BLaER1 treated with 17β-estradiol and CSF1 and Interleukin-3, amounts not matched to agents 10 nM and 100 nM (cell line): ENCODE measurements at regions not wholly inside any gene's neighbourhood (a gene's known extent, or its start where the extent isn't known, plus 50 kb on each side); places are given as distances from the start of the nearest gene placed in this dataset.
"Not testable (repeated sequence)": the region's sequence is repeated elsewhere in the genome, so short reads cannot be mapped to it uniquely, and the experiment has no call there.

Source experiments
- H3K27ac ChIP-seq, 11 experiments: shearing (Covaris generic); formaldehyde crosslinking; 2 replicates each; pipeline ENCODE4 v1.8.1; 2022
- H3K27me3 ChIP-seq, 11 experiments: shearing (Covaris generic); formaldehyde crosslinking; 2 replicates each; pipeline ENCODE4 v1.8.1; 2022
- H3K36me3 ChIP-seq, 11 experiments: shearing (Covaris generic); formaldehyde crosslinking; 2 replicates each; pipeline ENCODE4 v1.8.1; 2022
- H3K4me1 ChIP-seq, 10 experiments: shearing (Covaris generic); formaldehyde crosslinking; 2 replicates each; pipeline ENCODE4 v1.8.1; 2022
- H3K4me2 ChIP-seq, 11 experiments: shearing (Covaris generic); formaldehyde crosslinking; 2 replicates each; pipeline ENCODE4 v1.8.1; 2022
- H3K4me3 ChIP-seq, 10 experiments: shearing (Covaris generic); formaldehyde crosslinking; 2 replicates each; pipeline ENCODE4 v1.8.1; 2022
- H3K9ac ChIP-seq, 11 experiments: shearing (Covaris generic); formaldehyde crosslinking; 2 replicates each; pipeline ENCODE4 v1.8.1; 2022
- H3K9me3 ChIP-seq, 11 experiments: shearing (Covaris generic); formaldehyde crosslinking; replicated peaks in 1 of 11; 2 replicates each; pipeline ENCODE4 v1.8.1; 2022
- H4K20me1 ChIP-seq, 11 experiments: shearing (Covaris generic); formaldehyde crosslinking; 2 replicates each; pipeline ENCODE4 v1.8.1; 2022
- Cebpa-rat ChIP-seq, 11 experiments: shearing (Covaris generic); IDR thresholded peaks; 2 replicates each; pipeline ENCODE4 v1.8.1; 2022

GRCh38 chrX:13380211-13380610 lies 60.4 kb upstream of the ATXN3L start:
- no peak for TF ChIP-seq Cebpa-rat (IDR thresholded peaks at IDR 0.05)
- Histone ChIP-seq H3K4me3 (no peak overlapping the region), H3K36me3 (no peaks in the 10 kb centered on the region), H3K27ac (no peak overlapping the region), H3K4me2 (no peak overlapping the region), H3K4me1 (peaks cover 10 to 32% (median 23%) of the 10 kb centered on the region in 10 experiments), H3K9ac (no peak overlapping the region), H3K27me3 (peaks cover 36 to 96% (median 79%) of the 10 kb centered on the region in 11 experiments), H3K9me3 (0 out of 22 replicates have a peak, but pooled peaks cover 0 to 4% (median 0%) of the 10 kb centered on the region in 11 experiments), H4K20me1 (peaks cover 0 to 2% (median 0%) of the 10 kb centered on the region in 11 experiments; a peak in 1 of 22 replicates)

- not testable (repeated sequence) for H3K4me2 ChIP-seq, H3K36me3 ChIP-seq, H3K9ac ChIP-seq, H4K20me1 ChIP-seq, H3K4me3 ChIP-seq, H3K27ac ChIP-seq, H3K9me3 ChIP-seq
- peaks cover 13 to 33% (median 23%) of the 10 kb centered on the region in 10 experiments for H3K4me1 ChIP-seq
- peaks cover 32 to 97% (median 80%) of the 10 kb centered on the region in 11 experiments for H3K27me3 ChIP-seq
These were observed 59.0 kb upstream of the ATXN3L start for GRCh38 chrX:13378562-13379518.

- Histone ChIP-seq H3K9me3 (0 out of 22 replicates have a peak, but pooled peaks cover 0 to 4% (median 0%) of the 10 kb centered on the region in 11 experiments), H3K4me1 (peaks cover 13 to 33% (median 25%) of the 10 kb centered on the region in 10 experiments), H3K27me3 (peaks cover 20 to 96% (median 76%) of the 10 kb centered on the region in 11 experiments; a peak in 21 of 22 replicates), H4K20me1 (peaks cover 0 to 2% (median 0%) of the 10 kb centered on the region in 11 experiments; a peak in 1 of 22 replicates), H3K4me2 (peak overlapping the region in 7 of 11 experiments; percentile 37 to 64 (median 51); a peak in 14 of 22 replicates), H3K9ac (no peak overlapping the region), H3K27ac (0 out of 22 replicates have a peak overlapping the region, but pooled peaks of 1 of the 11 experiments have one; percentile 12), H3K4me3 (no peak overlapping the region), H3K36me3 (no peaks in the 10 kb centered on the region)
- no peak; a peak in 1 of 22 replicates for TF ChIP-seq Cebpa-rat (IDR thresholded peaks at IDR 0.05)
These were observed 57.7 kb upstream of the ATXN3L start for GRCh38 chrX:13377550-13377934.

- peaks cover 13 to 37% (median 25%) of the 10 kb centered on the region in 10 experiments for H3K4me1 ChIP-seq
- no peak overlapping the region for H3K9ac ChIP-seq
- H3K27me3 ChIP-seq: peaks cover 17 to 96% (median 76%) of the 10 kb centered on the region in 11 experiments; a peak in 21 of 22 replicates
- H3K36me3 ChIP-seq: no peaks in the 10 kb centered on the region
- H3K4me3 ChIP-seq: no peak overlapping the region
- H3K9me3 ChIP-seq: 0 out of 22 replicates have a peak, but pooled peaks cover 0 to 4% (median 0%) of the 10 kb centered on the region in 11 experiments
- TF ChIP-seq Cebpa-rat (IDR thresholded peaks at IDR 0.05): 0 out of 22 replicates have a peak, but pooled peaks of 1 of the 11 experiments have one; percentile 29
- peak overlapping the region in 9 of 11 experiments; percentile 26 to 64 (median 47); a peak in 17 of 22 replicates for H3K4me2 ChIP-seq
- peaks cover 0 to 2% (median 0%) of the 10 kb centered on the region in 11 experiments; a peak in 1 of 22 replicates for H4K20me1 ChIP-seq
- 0 out of 22 replicates have a peak overlapping the region, but pooled peaks of 1 of the 11 experiments have one; percentile 12 for H3K27ac ChIP-seq
These were observed 57.1 kb upstream of the ATXN3L start for GRCh38 chrX:13376857-13377549.

GRCh38 chrX:13375596-13375995 lies 55.7 kb upstream of the ATXN3L start:
- H3K4me1 ChIP-seq: peaks cover 13 to 37% (median 25%) of the 10 kb centered on the region in 10 experiments

GRCh38 chrX:13374364-13374763 lies 54.5 kb upstream of the ATXN3L start:
- no peak overlapping the region; a peak in 1 of 22 replicates for H3K27ac ChIP-seq
- H3K27me3 ChIP-seq: peaks cover 38 to 96% (median 77%) of the 10 kb centered on the region in 11 experiments

More at GRCh38 chrX:13375596-13375995, 55.7 kb upstream of the ATXN3L start:
- peaks cover 28 to 96% (median 76%) of the 10 kb centered on the region in 11 experiments; a peak in 21 of 22 replicates for H3K27me3 ChIP-seq
- H3K9me3 ChIP-seq, H3K36me3 ChIP-seq, H3K27ac ChIP-seq, H3K4me3 ChIP-seq, H4K20me1 ChIP-seq, H3K9ac ChIP-seq: not testable (repeated sequence)
- peak overlapping the region in 9 of 11 experiments; percentile 3 to 64 (median 27); a peak in 14 of 22 replicates for H3K4me2 ChIP-seq

GRCh38 chrX:13373431-13374187 lies 53.8 kb upstream of the ATXN3L start:
- Histone ChIP-seq H3K9me3 (0 out of 22 replicates have a peak, but pooled peaks cover 0 to under 1% (median 0%) of the 10 kb centered on the region in 11 experiments), H3K4me1 (peaks cover 13 to 37% (median 25%) of the 10 kb centered on the region in 10 experiments), H3K36me3 (no peaks in the 10 kb centered on the region), H4K20me1 (no peaks in the 10 kb centered on the region), H3K9ac (no peak overlapping the region), H3K27me3 (peaks cover 46 to 98% (median 83%) of the 10 kb centered on the region in 11 experiments), H3K27ac (peak overlapping the region in 2 of 11 experiments; percentile 24 to 36; a peak in 3 of 22 replicates), H3K4me3 (no peak overlapping the region), H3K4me2 (peak overlapping the region in 2 of 11 experiments; percentile 36 to 46; a peak in 3 of 22 replicates)
- TF ChIP-seq Cebpa-rat (IDR thresholded peaks at IDR 0.05): no peak

More at GRCh38 chrX:13374364-13374763, 54.5 kb upstream of the ATXN3L start:
- Histone ChIP-seq H3K36me3 (no peaks in the 10 kb centered on the region), H3K4me3 (no peak overlapping the region), H3K4me1 (peaks cover 13 to 37% (median 25%) of the 10 kb centered on the region in 10 experiments), H4K20me1 (no peaks in the 10 kb centered on the region), H3K9me3 (0 out of 22 replicates have a peak, but pooled peaks cover 0 to 4% (median 0%) of the 10 kb centered on the region in 11 experiments), H3K9ac (no peak overlapping the region), H3K4me2 (peak overlapping the region in 2 of 11 experiments; percentile 36 to 46; a peak in 3 of 22 replicates)
- TF ChIP-seq Cebpa-rat (IDR thresholded peaks at IDR 0.05): no peak

GRCh38 chrX:13373027-13373426 lies 53.2 kb upstream of the ATXN3L start:
- H3K9me3 ChIP-seq: no peaks in the 10 kb centered on the region
- no peaks in the 10 kb centered on the region for H3K36me3 ChIP-seq
- H3K4me3 ChIP-seq: no peak overlapping the region
- TF ChIP-seq Cebpa-rat (IDR thresholded peaks at IDR 0.05): no peak
- no peaks in the 10 kb centered on the region for H4K20me1 ChIP-seq
- peaks cover 49 to 98% (median 88%) of the 10 kb centered on the region in 11 experiments for H3K27me3 ChIP-seq
- 0 out of 22 replicates have a peak overlapping the region, but pooled peaks of 1 of the 11 experiments have one; percentile 24 for H3K27ac ChIP-seq
- H3K4me2 ChIP-seq: peak overlapping the region in 1 of 11 experiments; percentile 24; a peak in 1 of 22 replicates
- peaks cover 13 to 37% (median 25%) of the 10 kb centered on the region in 10 experiments for H3K4me1 ChIP-seq
- no peak overlapping the region for H3K9ac ChIP-seq
